Neural progenitor cell (in vitro differentiated cells): ENCODE measurements at regions not wholly inside any gene's neighbourhood (a gene's known extent, or its start where the extent isn't known, plus 50 kb on each side); places are given as distances from the start of the nearest gene placed in this dataset.
"Not testable (repeated sequence)": the region's sequence is repeated elsewhere in the genome, so short reads cannot be mapped to it uniquely, and the experiment has no call there.

Source experiments
- DNase-seq: peaks from one replicate; pipeline ENCODE4 v3.0.0-alpha.2; 2016; ENCODE audit warnings: low spot score
- H2AFZ ChIP-seq: fragments of 200-600 bp; sonication (generic); replicated peaks from 2 replicates; pipeline ENCODE4 v1.6.1; 2016; ENCODE audit warnings: antibody characterized with exemption
- H3F3A ChIP-seq: fragments of 200-600 bp; sonication (generic); 2 replicates; pipeline ENCODE4 v1.6.1; 2016; ENCODE audit warnings: antibody characterized with exemption, low read depth
- H3K27ac ChIP-seq: fragments of 200-600 bp; sonication (generic); 2 replicates; pipeline ENCODE4 v1.5.1; 2016; ENCODE audit warnings: mild to moderate bottlenecking
- H3K27me3 ChIP-seq: fragments of 200-600 bp; sonication (generic); 2 replicates; pipeline ENCODE4 v1.6.1; 2016; ENCODE audit warnings: mild to moderate bottlenecking, moderate library complexity
- H3K36me3 ChIP-seq: fragments of 200-600 bp; sonication (generic); 2 replicates; pipeline ENCODE4 v1.5.1; 2016
- H3K4me1 ChIP-seq: fragments of 200-600 bp; sonication (generic); 2 replicates; pipeline ENCODE4 v1.6.1; 2016; ENCODE audit warnings: mixed run types
- H3K4me2 ChIP-seq: fragments of 200-600 bp; sonication (generic); 2 replicates; pipeline ENCODE4 v1.6.1; 2016
- H3K4me3 ChIP-seq: fragments of 200-600 bp; sonication (generic); 2 replicates; pipeline ENCODE4 v1.5.1; 2016
- H3K79me2 ChIP-seq: fragments of 200-600 bp; sonication (generic); 2 replicates; pipeline ENCODE4 v1.6.1; 2016; ENCODE audit warnings: low read depth
- H3K9ac ChIP-seq: fragments of 200-600 bp; sonication (generic); 2 replicates; pipeline ENCODE4 v1.6.1; 2016
- H3K9me3 ChIP-seq: fragments of 200-600 bp; sonication (generic); 2 replicates; pipeline ENCODE4 v1.5.1; 2016; ENCODE audit warnings: low read depth
- H4K20me1 ChIP-seq: fragments of 200-600 bp; sonication (generic); 2 replicates; pipeline ENCODE4 v1.6.1; 2016; ENCODE audit warnings: low read depth
- H3K27ac Mint-ChIP-seq: 3 replicates; pipeline ENCODE4 v1.8.0; 2021; ENCODE audit warnings: mixed read lengths
- H3K27me3 Mint-ChIP-seq: 2 replicates; pipeline ENCODE4 v1.8.0; 2022; ENCODE audit warnings: low read depth, mild to moderate bottlenecking, inconsistent platforms, moderate library complexity, mixed read lengths; ENCODE audit not compliant: insufficient read depth
- H3K36me3 Mint-ChIP-seq: 3 replicates; pipeline ENCODE4 v1.8.0; 2021; ENCODE audit warnings: mixed read lengths
- H3K4me1 Mint-ChIP-seq: 3 replicates; pipeline ENCODE4 v1.8.0; 2021; ENCODE audit warnings: mixed read lengths
- H3K4me3 Mint-ChIP-seq: 3 replicates; pipeline ENCODE4 v1.8.0; 2021; ENCODE audit warnings: mild to moderate bottlenecking, moderate library complexity, mixed read lengths
- H3K9me3 Mint-ChIP-seq: 3 replicates; pipeline ENCODE4 v1.8.0; 2020; ENCODE audit warnings: mixed read lengths
- EZH2 ChIP-seq: fragments of 200-600 bp; sonication (generic); IDR thresholded peaks from 2 replicates; pipeline ENCODE4 v1.6.1; 2017; ENCODE audit warnings: antibody characterized with exemption, mild to moderate bottlenecking, moderate library complexity
- EZH2phosphoT487 ChIP-seq: fragments of 200-600 bp; sonication (generic); IDR thresholded peaks from 2 replicates; pipeline ENCODE4 v1.6.1; 2017; ENCODE audit warnings: antibody characterized with exemption
- TF ChIP-seq, protein P1 (sequence below): fragments of 200-600 bp; sonication (generic); IDR thresholded peaks from 2 replicates; pipeline ENCODE4 v1.5.1; 2017; ENCODE audit warnings: antibody characterized with exemption, mild to moderate bottlenecking

DNA sequence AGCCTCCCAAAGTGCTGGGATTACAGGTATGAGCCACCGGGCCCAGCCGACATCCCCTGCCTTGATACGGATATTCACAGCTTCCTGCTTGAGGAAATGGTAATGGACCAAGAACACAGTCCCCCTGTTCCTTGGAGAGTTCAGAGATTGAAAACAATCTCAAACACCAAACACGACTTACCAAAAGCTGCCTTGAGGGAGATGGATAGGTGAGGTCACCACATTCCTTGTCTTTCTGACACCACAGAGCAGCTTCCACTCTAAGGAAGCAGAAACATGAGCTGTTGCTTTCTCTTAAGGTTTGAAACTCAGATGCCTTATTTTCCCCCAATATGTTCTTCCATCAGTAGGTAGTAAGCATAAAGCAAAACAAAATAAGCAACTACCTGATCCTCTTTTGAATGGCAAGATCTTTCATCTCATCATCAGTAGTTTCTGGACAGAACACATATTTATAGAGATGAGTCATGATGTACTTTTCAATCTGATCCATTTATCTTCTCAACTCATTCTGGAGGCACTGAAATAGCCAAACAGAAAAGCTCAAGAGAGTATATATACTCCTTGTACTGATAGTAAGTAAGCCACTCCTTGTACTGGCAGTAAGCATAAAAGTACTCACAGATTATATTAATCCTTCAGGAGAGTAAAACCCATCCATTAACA lies 199.1 kb upstream of the KCTD7 start:
- H3K4me1 Mint-ChIP-seq: no peaks in the 10 kb centered on the region
- no peaks in the 10 kb centered on the region for H3K9me3 ChIP-seq
- H3K4me3 Mint-ChIP-seq: no peak overlapping the region
- H3K27ac ChIP-seq: no peak overlapping the region
- H3F3A ChIP-seq: no peaks in the 10 kb centered on the region
- no peaks in the 10 kb centered on the region for H3K27me3 ChIP-seq
- H3K36me3 Mint-ChIP-seq: peaks cover 10% of the 10 kb centered on the region
- no peak overlapping the region for H3K4me2 ChIP-seq
- no peaks in the 10 kb centered on the region for H3K4me1 ChIP-seq
- TF ChIP-seq, protein P1, sequence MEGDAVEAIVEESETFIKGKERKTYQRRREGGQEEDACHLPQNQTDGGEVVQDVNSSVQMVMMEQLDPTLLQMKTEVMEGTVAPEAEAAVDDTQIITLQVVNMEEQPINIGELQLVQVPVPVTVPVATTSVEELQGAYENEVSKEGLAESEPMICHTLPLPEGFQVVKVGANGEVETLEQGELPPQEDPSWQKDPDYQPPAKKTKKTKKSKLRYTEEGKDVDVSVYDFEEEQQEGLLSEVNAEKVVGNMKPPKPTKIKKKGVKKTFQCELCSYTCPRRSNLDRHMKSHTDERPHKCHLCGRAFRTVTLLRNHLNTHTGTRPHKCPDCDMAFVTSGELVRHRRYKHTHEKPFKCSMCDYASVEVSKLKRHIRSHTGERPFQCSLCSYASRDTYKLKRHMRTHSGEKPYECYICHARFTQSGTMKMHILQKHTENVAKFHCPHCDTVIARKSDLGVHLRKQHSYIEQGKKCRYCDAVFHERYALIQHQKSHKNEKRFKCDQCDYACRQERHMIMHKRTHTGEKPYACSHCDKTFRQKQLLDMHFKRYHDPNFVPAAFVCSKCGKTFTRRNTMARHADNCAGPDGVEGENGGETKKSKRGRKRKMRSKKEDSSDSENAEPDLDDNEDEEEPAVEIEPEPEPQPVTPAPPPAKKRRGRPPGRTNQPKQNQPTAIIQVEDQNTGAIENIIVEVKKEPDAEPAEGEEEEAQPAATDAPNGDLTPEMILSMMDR: no peak
- no peak for TF ChIP-seq EZH2phosphoT487
- TF ChIP-seq EZH2: no peak
- peaks cover 5% of the 10 kb centered on the region for H3K27me3 Mint-ChIP-seq
- no peaks in the 10 kb centered on the region for H3K9me3 Mint-ChIP-seq
- H2AFZ ChIP-seq: no peak overlapping the region
- H3K4me3 ChIP-seq: no peak overlapping the region
- H4K20me1 ChIP-seq: no peaks in the 10 kb centered on the region
- no peak for DNase-seq
- H3K79me2 ChIP-seq: no peaks in the 10 kb centered on the region
- H3K9ac ChIP-seq: no peak overlapping the region
- H3K27ac Mint-ChIP-seq: no peak overlapping the region
- H3K36me3 ChIP-seq: no peaks in the 10 kb centered on the region

- H3K36me3 Mint-ChIP-seq: peaks cover 10% of the 10 kb centered on the region
- no peaks in the 10 kb centered on the region for H3K9me3 ChIP-seq
Measured at GRCh38 chr7:66430164-66430545, 198.5 kb upstream of the KCTD7 start.

GRCh38 chr7:66438703-66439405 lies 189.8 kb upstream of the KCTD7 start:
- not testable (repeated sequence) for H3K79me2 ChIP-seq, H3K36me3 ChIP-seq, H3K4me2 ChIP-seq, H3K36me3 Mint-ChIP-seq, H3K4me3 Mint-ChIP-seq, H3K9me3 Mint-ChIP-seq, H2AFZ ChIP-seq, H3K4me1 ChIP-seq, H3K4me1 Mint-ChIP-seq, H3K9me3 ChIP-seq, H3K4me3 ChIP-seq, H4K20me1 ChIP-seq, DNase-seq, H3K27me3 Mint-ChIP-seq, H3K9ac ChIP-seq, H3K27ac Mint-ChIP-seq, H3K27me3 ChIP-seq, H3F3A ChIP-seq, H3K27ac ChIP-seq

More at GRCh38 chr7:66430164-66430545, 198.5 kb upstream of the KCTD7 start:
- H3K27ac ChIP-seq: no peak overlapping the region
- no peaks in the 10 kb centered on the region for H3F3A ChIP-seq
- TF ChIP-seq EZH2 (no peak), EZH2phosphoT487 (no peak)
- TF ChIP-seq, protein P1: no peak
- H3K36me3 ChIP-seq: no peaks in the 10 kb centered on the region
- no peak overlapping the region for H3K27ac Mint-ChIP-seq
- no peaks in the 10 kb centered on the region for H3K4me1 ChIP-seq
- no peaks in the 10 kb centered on the region for H4K20me1 ChIP-seq
- H3K4me1 Mint-ChIP-seq: no peaks in the 10 kb centered on the region
- no peaks in the 10 kb centered on the region for H3K79me2 ChIP-seq
- no peak for DNase-seq
- no peaks in the 10 kb centered on the region for H3K27me3 ChIP-seq
- H3K4me3 ChIP-seq: no peak overlapping the region
- no peaks in the 10 kb centered on the region for H3K9me3 Mint-ChIP-seq
- no peak overlapping the region for H3K4me3 Mint-ChIP-seq
- no peak overlapping the region for H3K9ac ChIP-seq
- no peak overlapping the region for H2AFZ ChIP-seq
- peaks cover 5% of the 10 kb centered on the region for H3K27me3 Mint-ChIP-seq
- no peak overlapping the region for H3K4me2 ChIP-seq

GRCh38 chr7:66442385-66442784 lies 186.3 kb upstream of the KCTD7 start:
- TF ChIP-seq EZH2phosphoT487: no peak
- TF ChIP-seq, protein P1: no peak
- no peak for TF ChIP-seq EZH2
- H3K27me3 Mint-ChIP-seq: peaks cover 2% of the 10 kb centered on the region
- H3K4me3 ChIP-seq: no peak overlapping the region
- H3K9ac ChIP-seq: no peak overlapping the region
- H3K9me3 Mint-ChIP-seq: no peaks in the 10 kb centered on the region
- H3K4me1 ChIP-seq: peaks cover 3% of the 10 kb centered on the region
- H3K27ac Mint-ChIP-seq: no peak overlapping the region
- no peak overlapping the region for H2AFZ ChIP-seq
- H3K79me2 ChIP-seq: no peaks in the 10 kb centered on the region
- no peaks in the 10 kb centered on the region for H3K36me3 Mint-ChIP-seq
- H3K4me2 ChIP-seq: no peak overlapping the region
- H3K9me3 ChIP-seq: no peaks in the 10 kb centered on the region
- no peaks in the 10 kb centered on the region for H4K20me1 ChIP-seq
- no peak overlapping the region for H3K4me3 Mint-ChIP-seq
- DNase-seq: no peak
- H3K36me3 ChIP-seq: no peaks in the 10 kb centered on the region
- no peaks in the 10 kb centered on the region for H3K4me1 Mint-ChIP-seq
- H3K27ac ChIP-seq: no peak overlapping the region
- no peaks in the 10 kb centered on the region for H3F3A ChIP-seq
- no peaks in the 10 kb centered on the region for H3K27me3 ChIP-seq
